ENCODE measurements at regions not wholly inside any gene's neighbourhood (a gene's known extent, or its start where the extent isn't known, plus 50 kb on each side); places are given as distances from the start of the nearest gene placed in this dataset.

DNA sequence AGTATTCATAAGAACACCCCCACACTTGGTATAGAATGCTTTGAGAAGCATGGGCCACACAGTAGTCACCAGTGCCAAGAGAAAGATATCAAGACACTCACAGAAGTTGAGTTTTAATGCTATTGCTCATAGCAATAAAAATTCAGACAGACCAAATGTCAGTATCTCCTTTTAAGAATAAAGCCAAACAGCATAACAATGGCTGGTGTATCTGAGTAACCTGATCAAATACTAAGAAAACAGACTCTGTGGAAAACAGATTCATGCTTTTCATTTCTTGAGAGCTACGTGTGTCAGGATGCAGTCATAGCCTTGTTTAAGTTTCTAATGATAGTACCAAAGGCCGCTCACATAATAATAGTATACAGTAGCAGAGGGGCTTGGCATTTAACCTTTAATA is 778.5 kb downstream of the MECOM start:
- no peak for DNase-seq

DNA sequence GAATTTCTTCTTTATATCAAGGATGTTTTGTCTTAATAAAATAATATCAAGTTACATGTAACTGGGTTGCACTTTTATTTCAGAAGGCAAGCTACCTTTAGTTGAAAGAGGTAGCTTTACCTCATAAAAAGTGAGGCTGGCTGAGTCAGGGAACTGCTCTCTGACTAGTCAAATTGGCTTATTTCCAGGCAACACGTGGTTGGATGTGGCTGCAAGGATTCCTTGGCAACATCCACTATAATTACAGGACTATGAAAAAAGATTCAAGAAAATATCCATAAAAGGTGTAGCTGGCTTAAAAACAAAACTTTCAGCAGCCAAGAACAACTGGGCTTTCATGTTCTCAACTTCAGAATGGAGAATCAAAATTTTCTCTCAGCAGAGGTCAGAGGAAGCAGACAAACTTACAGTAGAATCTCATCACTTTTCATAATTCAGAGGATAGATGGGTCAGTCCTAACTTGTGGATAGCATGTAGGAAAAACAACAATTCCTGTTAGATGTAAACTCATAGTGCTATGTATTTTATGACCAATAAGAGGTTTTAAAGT is 779.1 kb downstream of the MECOM start:
- DNase-seq: peak; percentile 56

DNA sequence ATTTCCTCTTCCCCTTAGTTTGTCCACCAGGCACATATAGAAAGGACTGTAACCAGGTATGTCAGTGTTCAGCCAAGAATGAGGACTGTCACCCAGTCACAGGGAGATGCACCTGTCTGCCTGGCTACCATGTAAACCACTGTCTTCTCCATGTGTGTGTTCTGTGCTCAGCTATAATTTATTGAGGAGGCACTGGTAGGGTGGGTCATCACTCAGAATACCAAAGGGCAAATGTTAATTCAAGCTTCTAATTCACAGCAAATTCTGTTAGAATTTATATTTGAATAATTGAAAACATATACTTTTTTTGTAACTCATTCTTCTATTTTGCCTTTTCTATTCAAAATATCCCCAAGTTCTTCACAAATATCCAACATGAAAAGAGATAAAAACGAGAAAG is 780.4 kb downstream of the MECOM start:
- no peak for DNase-seq

DNA sequence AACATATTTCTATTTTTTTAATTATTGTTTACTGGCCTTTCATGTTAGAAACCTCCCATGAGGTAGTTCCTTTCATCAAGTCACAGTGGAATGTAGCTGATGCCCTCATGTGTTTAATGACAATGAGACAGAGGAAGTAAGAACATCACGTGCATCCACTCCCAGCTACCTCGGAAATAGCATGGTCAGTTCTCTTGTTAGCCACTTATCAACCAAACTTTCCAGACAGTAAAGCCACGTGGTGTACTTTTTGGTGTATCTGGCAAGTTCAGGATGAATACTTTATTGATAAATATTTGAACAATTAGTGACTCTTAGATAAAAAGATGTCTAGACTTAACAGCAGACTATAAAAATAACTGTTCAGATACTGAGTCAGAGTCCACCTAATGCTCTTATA is 781.7 kb downstream of the MECOM start:
- no peak for DNase-seq

DNA sequence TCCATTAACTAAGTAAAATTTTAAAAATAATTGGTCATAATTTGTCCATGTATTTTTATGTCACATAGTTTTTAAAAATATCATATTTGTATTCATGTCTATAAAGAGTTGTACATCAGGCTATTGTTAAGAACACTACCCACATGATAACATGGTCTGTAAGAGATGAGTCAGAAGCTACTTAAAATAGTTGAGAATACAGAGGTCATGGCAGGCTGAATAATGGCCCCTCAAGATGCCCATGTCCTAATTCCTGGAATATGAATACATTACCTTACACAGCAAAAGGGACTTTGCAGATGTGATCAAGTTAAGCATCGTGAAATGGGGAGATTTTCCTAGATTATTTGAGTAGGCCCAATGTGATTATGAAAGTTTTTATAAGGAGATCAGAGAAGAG is 782.9 kb upstream of the GOLIM4 start:
- DNase-seq: no peak

DNA sequence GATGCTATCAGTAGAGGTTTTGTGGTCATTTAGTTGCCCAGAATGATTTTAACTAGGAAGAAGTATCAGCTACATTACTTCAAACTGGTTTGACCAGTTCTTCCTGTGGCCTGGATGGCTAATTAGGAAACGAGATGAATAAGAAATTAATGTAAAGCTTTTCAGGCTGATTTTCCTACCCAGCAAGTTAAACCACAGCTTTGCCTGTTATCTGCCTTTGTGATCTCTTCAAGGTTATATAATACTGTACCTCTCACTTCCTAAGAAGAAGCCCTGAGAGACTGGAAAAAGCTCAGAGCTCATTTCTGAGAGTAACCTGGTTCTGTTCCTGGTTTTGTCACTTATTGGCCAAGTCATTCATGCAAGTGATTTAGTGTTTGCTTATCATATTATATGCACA is 782.2 kb upstream of the GOLIM4 start:
- peak; percentile 57 for DNase-seq

DNA sequence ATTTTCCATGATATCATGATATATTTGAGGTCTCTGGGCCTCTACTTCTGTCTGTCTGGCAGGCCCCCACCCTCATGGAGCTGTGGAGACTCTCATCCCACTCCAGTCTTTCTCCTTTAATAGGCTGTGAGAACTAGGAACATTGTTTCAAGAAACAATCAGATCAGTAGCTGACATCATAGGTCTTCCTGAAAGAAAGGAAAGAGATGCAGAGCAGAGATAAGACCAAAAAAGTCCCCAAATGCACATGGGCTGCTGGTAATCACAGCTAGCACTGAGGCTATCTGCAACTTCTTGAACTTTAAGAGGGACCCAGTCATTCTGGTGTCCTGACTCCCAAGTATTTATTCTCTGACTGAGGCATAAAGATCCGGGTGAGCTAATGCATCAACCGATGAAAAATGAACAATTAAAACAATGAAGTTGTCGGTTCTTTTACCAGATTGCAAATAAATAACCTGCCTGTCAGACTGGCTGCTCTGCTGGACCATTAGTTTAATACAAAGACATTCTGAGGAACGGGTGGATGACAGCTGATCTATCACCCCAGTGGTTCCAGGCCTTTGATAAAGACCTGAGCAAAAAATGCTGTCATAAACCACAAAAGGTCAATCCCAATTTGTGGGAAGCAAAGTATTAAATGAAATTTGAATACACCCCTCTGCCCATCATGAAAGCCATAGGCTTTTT is 780.8 kb upstream of the GOLIM4 start:
- DNase-seq: no peak

DNA sequence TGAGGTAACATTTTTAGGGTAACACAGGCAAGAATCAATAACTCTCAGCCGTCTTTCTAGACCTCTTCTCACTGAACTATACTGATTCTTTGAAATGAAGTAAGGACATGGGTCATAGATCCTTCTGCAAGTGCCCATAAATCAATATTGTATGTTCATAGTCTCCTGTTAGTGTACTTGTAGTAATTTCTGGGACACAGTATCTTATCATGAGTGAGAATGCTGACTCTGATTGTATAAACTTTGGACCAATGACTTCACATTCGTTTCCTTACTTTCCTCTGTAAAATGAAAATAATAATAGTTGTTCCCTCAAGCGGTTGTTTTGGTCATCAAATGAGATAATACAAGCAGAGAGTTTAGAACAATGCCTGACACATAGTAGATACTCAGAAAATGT is 777.1 kb upstream of the GOLIM4 start:
- no peak for DNase-seq

DNA sequence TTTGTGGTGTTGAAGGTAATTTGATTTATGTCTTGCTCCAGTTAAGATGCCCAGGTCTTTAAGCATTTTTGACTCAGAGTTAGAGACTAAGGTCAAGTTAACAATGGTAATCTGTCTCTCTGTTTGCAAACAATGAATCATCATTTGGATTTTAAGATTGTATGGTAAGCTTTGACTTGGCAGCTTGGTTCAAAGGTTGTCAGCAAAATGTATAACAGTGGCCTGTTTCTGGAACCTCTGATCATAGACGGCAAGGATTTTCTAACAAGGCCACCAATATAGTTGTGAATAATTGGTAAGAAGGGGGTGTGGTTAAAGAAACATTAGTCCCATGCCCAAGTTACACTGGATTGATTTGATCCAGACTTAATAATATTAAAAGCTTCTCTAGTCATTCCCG is 775.2 kb upstream of the GOLIM4 start:
- DNase-seq: no peak

DNA sequence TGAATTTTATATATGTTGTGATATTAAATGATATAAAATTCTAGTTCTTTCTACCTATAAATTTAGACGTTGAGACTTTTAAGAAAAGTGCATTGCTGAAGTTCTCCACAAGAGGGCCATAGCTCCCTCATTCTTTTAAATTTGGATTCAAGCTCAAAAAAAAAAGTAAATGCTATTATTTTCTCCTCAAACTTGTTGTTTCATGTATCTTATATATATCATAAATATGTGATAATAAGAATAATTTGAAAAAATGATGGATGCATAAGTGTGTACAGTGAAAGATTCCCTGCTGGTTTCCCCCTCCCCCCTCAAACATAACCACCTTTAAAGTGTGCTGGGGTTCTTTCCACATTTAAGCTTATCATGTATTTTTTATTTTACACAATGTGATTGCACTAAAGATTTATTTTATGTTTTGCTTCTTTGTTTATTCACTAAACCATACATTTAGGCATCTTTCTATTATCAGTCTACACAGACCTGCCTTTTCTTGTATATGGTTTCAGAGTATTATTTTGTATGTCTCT is 769.4 kb upstream of the GOLIM4 start:
- peak; percentile 48 for DNase-seq

DNA sequence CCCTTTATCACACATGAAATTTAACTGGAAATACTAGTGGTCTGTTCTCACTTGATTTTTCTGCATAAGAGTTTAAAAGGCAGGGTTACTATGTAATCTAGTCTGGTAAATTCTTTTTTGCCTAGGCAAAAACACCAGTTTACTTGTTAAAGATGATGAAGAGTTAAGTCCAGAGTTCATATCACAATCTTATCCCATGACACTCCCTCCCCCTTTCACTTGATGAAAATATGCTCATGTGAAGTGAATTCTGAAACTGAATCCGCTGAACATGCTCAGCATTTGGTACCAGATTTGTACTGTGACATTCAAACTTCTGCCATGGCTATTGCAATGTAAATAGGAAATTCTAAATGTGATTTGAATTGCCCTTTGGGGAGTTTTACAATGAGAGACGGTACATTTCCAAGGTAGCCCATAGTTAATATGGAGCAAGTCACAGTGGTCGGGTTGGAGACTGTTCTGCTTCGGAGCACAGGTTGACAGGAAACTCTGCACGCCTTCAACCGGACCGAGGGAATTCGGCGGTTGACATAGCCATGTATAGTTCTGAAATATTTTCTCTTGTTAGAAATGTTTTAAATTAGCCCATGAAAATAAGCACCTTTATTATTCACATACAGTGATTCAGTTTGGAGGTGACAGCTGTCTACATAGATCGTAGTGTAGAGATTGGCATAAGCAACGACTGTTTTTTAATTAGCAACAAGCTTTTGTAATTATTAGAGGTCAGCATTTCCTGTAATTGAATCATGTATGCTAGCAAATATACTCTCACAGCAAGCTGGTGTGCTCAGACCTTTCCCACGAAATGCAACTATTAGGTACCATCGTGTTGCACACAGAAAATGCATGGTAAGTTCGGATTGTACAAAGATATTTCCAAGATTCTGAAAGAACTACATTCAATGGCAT is 768.6 kb upstream of the GOLIM4 start:
- DNase-seq: no peak

DNA sequence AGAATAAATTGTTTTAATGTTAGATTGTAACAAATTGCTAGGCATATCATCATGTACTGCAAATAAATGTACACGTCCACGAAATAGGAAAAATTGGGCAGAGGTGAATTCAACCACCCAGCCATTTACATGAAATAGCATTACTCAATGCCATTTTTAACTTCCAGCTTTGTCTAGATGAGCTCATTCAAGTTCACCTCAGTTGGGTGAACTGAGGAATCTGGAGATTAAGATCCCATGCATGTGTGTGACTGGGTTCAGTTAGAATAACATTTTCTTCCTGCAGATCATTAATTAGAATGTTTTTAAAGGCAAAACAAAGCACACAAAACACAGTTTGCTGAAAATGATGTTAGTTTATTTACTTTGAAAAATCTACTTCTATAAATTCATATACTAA is 767.8 kb upstream of the GOLIM4 start:
- no peak for DNase-seq

DNA sequence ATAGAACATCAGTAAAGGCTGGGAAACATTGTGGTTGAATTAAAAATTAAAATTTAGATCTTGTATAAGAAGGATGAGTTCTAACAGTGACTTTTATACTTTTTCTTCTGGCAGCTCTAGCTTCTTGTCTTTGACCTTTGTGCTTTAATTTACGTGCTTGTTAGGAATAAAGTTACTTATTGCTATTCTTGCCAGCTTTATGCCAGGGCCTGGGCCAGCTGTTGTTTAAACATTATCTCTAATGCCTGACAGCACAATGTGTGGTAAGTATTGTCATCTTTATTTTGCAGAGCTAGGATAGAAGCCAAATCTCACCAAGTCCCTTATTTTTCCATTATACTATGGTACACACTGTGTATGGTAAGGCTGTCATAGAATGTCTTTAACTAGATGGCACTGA is 766.7 kb upstream of the GOLIM4 start:
- no peak for DNase-seq

DNA sequence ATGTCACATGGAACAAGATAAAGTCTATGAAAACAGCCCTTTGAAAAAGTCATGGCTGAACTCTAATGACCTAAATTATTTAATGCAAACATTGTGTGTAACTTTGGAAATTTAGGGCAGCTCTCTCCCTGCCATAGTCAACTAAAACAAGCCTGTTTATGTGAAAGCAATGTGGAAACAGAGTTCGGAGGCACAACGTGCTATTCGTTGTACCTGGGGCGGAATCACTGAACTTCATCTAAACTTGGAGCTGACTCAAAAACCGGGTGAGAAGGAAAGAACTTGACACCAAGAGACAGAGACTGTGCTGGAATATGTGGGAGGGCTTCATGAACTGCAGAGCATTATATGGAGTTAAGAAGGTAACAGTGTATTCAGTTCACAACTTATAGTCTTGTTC is 764.9 kb upstream of the GOLIM4 start:
- DNase-seq: no peak

DNA sequence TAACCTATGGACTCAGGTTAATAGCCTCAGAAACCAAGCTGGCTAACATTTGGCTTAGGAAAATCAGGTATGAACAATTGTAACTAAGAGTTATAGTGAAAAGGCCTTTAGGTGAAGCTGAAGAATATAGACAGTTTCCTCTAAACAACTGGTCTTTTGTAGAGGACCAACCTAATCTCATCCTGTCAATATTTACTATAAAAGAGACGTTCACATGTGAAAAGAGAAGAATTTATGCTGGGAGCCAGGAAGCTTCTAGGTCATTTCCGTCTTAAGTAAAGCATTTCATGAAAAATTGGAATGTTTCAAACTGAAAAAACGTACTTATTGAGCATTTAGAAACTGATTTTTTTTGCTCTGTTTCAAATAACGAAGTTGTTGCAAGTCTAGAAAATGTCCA is 764.3 kb upstream of the GOLIM4 start:
- DNase-seq: no peak

DNA sequence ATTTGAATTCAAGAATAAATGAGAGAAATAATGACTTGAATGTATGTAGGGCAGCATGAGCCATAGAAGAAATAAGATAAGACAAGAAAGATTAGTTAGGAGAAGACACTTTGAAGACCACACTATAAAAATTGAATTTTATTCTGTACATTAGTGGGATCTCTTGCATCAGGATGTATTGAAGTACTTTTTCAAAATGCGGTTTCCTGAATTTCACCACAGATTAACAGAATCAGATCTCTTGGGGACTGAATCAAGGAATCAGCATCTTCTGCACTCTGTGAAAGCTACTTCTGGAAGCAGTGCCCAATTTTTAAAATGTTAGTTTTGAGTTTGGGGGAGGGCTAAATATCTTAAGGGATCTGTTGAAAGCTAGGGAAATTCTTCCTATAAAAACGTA is 763.9 kb upstream of the GOLIM4 start:
- no peak for DNase-seq

DNA sequence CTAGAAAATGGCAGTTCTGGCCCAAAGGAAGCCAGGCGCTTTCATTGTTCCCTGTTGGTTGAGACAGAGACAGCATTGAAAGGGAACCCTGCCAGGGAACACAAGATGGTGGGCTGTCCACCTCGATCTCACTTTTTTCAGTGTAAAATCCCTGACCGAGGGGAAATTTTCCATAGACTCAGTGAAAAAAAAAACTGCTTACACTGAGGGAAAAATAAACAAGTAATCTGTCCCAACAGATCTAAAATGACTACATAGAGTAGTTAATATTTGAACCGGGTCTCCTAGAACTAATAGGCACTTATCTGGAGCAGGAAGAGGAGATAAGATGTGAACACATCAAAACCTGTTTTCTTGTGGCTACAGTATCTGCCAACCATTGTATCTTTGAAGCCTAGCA is 763.4 kb upstream of the GOLIM4 start:
- DNase-seq: no peak

DNA sequence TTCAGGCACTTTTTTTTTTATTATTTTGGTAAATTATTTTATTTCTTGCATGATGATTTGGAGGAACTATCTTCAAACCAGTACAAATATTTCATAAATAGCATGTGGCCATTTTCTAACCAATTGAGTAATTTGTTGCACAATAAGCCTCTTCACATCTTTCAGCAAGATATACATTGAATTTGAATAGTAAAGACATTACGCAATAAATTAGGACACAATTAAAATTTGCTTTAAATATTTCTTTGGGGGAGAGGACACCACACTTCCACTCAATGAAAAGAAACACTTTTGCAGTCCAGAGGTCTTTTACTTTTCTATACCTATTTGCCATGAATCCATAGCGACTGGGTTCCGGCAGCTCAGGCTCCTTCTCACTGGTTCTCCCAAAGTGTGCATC is 762.6 kb upstream of the GOLIM4 start:
- no peak for DNase-seq

DNA sequence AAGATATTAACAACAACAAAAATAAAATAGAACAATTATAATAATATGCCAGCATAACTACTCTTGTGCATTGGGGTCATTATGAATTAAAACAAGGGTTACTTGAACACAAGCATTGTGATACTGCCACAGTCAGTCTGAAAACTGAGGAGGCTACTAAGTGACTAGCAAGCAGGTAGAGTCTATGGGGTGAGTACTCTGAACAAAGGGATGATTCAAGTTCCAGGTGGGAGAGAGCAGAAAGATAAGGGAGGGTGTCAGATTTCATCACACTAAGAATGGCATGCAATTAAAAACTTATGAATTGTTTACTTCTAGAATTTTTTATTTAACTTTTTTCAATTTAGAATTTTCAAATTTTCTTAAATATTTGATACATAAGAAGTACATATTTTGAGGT is 754.4 kb upstream of the GOLIM4 start:
- no peak for DNase-seq

DNA sequence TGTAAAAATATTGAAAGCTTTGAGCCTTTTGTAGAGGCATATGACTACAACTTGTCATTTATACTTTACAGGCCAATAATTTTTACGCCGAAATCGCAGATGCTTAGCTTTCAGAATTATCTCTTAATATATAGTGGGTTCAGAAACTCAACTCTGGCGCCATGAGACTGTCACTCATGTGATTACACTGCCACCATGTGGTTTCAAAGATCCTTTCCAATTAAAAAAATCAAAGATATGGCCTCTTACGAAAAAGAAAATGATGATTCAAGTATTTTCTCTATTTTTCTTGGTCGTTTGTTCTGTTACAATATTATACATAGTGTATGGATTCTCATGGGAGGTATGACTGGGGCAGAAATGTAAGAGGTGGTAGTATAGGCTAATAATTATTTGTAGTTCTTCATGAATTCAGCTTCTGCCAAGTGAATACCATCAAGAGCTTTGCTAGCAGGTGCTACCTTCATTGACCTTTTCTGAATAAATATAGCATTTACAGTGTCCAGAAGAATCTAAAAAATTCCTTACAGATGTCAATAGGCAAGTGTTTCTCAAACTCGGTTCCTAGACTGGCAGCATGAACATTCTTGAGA is 751.7 kb upstream of the GOLIM4 start:
- DNase-seq: peak; percentile 73

DNA sequence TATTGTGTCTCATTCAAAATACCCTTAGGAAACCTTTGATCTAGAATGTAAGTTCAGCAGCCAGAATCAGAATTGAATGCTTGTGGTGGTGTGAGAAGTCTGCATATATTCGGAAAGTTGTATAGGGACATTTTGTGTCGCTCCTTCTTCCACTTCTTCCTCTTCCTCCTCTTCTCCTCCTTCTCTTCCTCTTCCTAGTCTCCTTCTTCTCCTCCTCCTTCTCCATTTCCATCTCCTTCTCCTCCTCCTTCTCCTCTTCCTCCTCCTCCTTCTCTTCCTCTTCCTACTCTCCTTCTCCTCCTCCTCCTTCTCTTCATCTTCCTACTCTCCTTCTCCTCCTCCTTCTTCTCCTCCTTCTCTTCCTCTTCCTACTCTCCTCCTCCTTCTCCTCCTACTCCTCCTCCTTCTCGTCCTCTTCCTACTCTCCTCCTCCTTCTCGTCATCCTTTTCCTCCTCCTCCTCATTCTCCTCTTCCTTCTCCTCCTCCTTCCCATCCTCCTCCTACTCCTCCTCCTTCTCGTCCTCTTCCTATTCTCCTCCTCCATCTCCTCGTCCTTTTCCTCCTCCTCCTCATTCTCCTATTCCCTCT is 749.3 kb upstream of the GOLIM4 start:
- no peak for DNase-seq

DNA sequence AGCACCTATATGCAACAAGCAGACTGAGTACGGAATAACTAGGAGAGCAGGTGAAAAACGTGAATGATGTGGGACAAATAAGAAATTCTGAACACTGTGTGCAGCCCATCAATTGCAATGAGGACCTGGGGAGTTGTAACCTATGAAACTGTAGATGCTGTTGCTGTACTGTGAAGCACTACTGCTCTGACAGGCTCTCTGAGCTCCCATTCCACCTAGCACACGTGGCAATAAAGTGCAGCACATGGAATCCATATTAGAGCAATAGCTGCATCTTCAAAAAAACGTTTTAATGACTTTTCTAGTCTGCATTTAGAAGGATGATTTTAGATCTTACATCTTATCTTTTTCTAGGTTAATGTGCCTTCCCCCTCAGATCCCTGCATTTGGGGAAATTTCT is 748.7 kb upstream of the GOLIM4 start:
- DNase-seq: no peak

DNA sequence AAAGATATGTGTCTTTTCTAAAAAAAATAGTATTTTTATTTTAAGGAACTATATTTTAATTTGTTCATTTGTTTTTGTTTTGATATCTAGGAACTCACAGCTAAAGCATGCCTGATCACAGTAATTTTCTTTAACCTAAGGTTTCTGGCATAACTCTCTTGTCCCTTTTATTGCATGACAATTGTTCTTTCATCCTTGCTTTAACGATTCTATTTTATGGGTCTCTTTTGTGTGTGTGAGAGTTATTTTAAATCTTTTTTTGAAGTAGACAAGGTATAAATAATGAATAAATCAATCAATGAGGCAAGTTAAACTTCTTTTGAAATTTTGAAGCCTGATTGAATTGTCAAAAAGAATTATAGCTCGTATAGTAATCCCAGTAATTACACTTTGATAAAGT is 747.8 kb upstream of the GOLIM4 start:
- no peak for DNase-seq

Data from NCI-H774 (cell line).